ENCODE measurements at regions not wholly inside any gene's neighbourhood (a gene's known extent, or its start where the extent isn't known, plus 50 kb on each side); places are given as distances from the start of the nearest gene placed in this dataset.

DNA sequence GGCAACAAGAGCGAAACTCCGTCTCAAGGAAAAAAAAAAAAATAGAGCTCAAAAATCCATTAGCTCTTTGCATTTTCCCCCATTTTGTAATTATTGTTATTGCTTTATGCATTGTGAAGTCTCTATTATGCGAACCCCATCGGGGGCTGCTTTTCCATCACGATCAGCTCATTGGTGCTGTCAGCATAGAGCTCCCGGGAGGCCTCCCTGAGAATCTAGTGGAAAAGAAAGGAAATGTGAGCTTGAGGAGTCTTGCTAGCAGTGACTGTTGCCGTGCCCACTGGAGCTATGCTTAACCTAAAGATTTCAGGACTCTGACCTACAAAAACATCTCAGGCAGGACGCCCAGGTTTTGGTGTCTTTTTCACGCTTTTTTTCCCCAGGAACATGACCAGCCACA lies 102.6 kb upstream of the NDUFV2 start:
- Histone ChIP-seq H3K79me2 (ENCODE audit: insufficient read depth, low read length) (no peaks in the 10 kb centered on the region), H2AFZ (ENCODE audit: low read depth, low read length, poor library complexity, severe bottlenecking) (no peak overlapping the region), H3K9me3 (ENCODE audit: control insufficient read depth in 1 of 2, insufficient read depth in 1 of 2, low read depth in 1 of 2, low read length in 2 of 2) (no peaks in the 10 kb centered on the region), H3K9me2 (ENCODE audit: insufficient read depth) (no peaks in the 10 kb centered on the region), H3K36me3 (ENCODE audit: control insufficient read depth in 1 of 2, insufficient read depth in 2 of 2, low read length in 2 of 2) (no peaks in the 10 kb centered on the region), H3K4me1 (ENCODE audit: control insufficient read depth in 1 of 2, insufficient read depth in 2 of 2, low read length in 2 of 2) (peaks cover 0 to 23% of the 10 kb centered on the region in 2 experiments; a peak in 2 of 4 replicates), H3K27ac (ENCODE audit: low read depth, low read length) (no peak overlapping the region), H3K27me3 (ENCODE audit: insufficient read depth, low read length) (no peaks in the 10 kb centered on the region), H4K20me1 (ENCODE audit: insufficient read depth) (no peaks in the 10 kb centered on the region), H3K9ac (ENCODE audit: low read length) (no peak overlapping the region), H3K4me3 (replicated peaks in 1 of 2; ENCODE audit: low read depth in 1 of 2, low read length in 2 of 2) (no peak overlapping the region), H3K4me2 (ENCODE audit: low read length) (no peak overlapping the region)
- DNase-seq (ENCODE audit: low read depth, low spot score) (no peak), ATAC-seq (no peak)
- ChIA-PET CTCF (no interaction called here), POLR2A (interaction anchor here (1.5 kb wide), 1 partner anchor 14 kb away, joined by 6 read pairs; no protein-coding TSS in a partner anchor), RAD21 (ENCODE audit: low non-redundant PET in 1 of 2, low total read pairs in 2 of 2, uncharacterized antibody in 2 of 2, unreplicated experiment in 2 of 2) (no interaction called here)
- BruUV-seq (replicated peaks): no TSS peak
- TF ChIP-seq YY1 (IDR thresholded peaks at IDR 0.05; ENCODE audit: extremely low read depth, insufficient replicate concordance, low read depth, low read length): no peak
- TF ChIP-seq, protein P1, sequence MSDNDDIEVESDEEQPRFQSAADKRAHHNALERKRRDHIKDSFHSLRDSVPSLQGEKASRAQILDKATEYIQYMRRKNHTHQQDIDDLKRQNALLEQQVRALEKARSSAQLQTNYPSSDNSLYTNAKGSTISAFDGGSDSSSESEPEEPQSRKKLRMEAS (IDR thresholded peaks at IDR 0.05): no peak
- TF ChIP-seq EZH2 (IDR thresholded peaks at IDR 0.05): no peak
- no peak for TF ChIP-seq CEBPB (IDR thresholded peaks at IDR 0.05; ENCODE audit: low read depth)
- no peak for TF ChIP-seq EZH2phosphoT487 (IDR thresholded peaks at IDR 0.05; ENCODE audit: borderline replicate concordance)
- TF ChIP-seq ZNF274 (IDR thresholded peaks at IDR 0.05; ENCODE audit: low read depth, low read length): no peak
- no peak for TF ChIP-seq ELF1 (IDR thresholded peaks at IDR 0.05; ENCODE audit: borderline replicate concordance, low read depth)
- intact Hi-C loops (cut with micrococcal nuclease): loop anchor here (10.0 kb wide), 1 partner anchor 515 kb away; no protein-coding TSS in a partner anchor

DNA sequence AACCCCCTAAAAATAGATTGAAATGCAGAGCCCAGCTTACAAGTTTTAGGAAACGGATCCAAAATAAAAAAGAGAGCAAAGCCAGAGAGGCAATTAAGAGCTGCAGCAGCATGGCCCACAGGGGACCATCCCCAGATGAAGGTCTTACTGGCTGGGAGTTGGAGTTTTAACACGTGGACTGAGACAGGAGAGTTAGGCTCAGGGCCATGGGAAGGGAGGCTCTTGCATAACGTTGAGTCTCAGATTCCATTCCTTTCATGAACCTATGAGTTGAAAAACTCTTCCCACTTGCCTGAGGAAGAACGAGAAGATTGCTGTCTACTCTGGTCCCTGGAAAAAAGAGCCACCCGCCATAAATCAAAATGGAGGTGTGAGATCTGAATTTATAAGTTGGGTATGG lies 101.8 kb upstream of the NDUFV2 start:
- BruUV-seq (replicated peaks): no TSS peak
- Histone ChIP-seq H2AFZ (ENCODE audit: low read depth, low read length, poor library complexity, severe bottlenecking) (no peak overlapping the region), H3K4me2 (ENCODE audit: low read length) (no peak overlapping the region), H3K4me3 (replicated peaks in 1 of 2; ENCODE audit: low read depth in 1 of 2, low read length in 2 of 2) (no peak overlapping the region), H3K79me2 (ENCODE audit: insufficient read depth, low read length) (no peaks in the 10 kb centered on the region), H3K9me3 (ENCODE audit: control insufficient read depth in 1 of 2, insufficient read depth in 1 of 2, low read depth in 1 of 2, low read length in 2 of 2) (no peaks in the 10 kb centered on the region), H3K9me2 (ENCODE audit: insufficient read depth) (no peaks in the 10 kb centered on the region), H3K36me3 (ENCODE audit: control insufficient read depth in 1 of 2, insufficient read depth in 2 of 2, low read length in 2 of 2) (no peaks in the 10 kb centered on the region), H4K20me1 (ENCODE audit: insufficient read depth) (no peaks in the 10 kb centered on the region), H3K4me1 (ENCODE audit: control insufficient read depth in 1 of 2, insufficient read depth in 2 of 2, low read length in 2 of 2) (peaks cover 0 to 25% of the 10 kb centered on the region in 2 experiments; a peak in 2 of 4 replicates), H3K27me3 (ENCODE audit: insufficient read depth, low read length) (no peaks in the 10 kb centered on the region), H3K27ac (ENCODE audit: low read depth, low read length) (no peak overlapping the region), H3K9ac (ENCODE audit: low read length) (no peak overlapping the region)
- ChIA-PET RAD21 (ENCODE audit: low non-redundant PET in 1 of 2, low total read pairs in 2 of 2, uncharacterized antibody in 2 of 2, unreplicated experiment in 2 of 2) (no interaction called here), POLR2A (no interaction called here), CTCF (no interaction called here)
- intact Hi-C loops (cut with micrococcal nuclease): no loop called here
- DNase-seq (ENCODE audit: low read depth, low spot score): no peak
- no peak for TF ChIP-seq ZNF274 (IDR thresholded peaks at IDR 0.05; ENCODE audit: low read depth, low read length)
- TF ChIP-seq EGR1 (IDR thresholded peaks at IDR 0.05; ENCODE audit: low read depth): no peak
- TF ChIP-seq TCF7L2 (IDR thresholded peaks at IDR 0.05; ENCODE audit: borderline replicate concordance, extremely low read depth, insufficient read depth, insufficient read length): no peak
- TF ChIP-seq, protein P2, sequence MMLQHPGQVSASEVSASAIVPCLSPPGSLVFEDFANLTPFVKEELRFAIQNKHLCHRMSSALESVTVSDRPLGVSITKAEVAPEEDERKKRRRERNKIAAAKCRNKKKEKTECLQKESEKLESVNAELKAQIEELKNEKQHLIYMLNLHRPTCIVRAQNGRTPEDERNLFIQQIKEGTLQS (IDR thresholded peaks at IDR 0.05): no peak
- no peak for TF ChIP-seq JUND (IDR thresholded peaks at IDR 0.05)
- no peak for ATAC-seq

Measured in HCT116 (cell line).